Neural cell (in vitro differentiated cells): ENCODE measurements at regions not wholly inside any gene's neighbourhood (a gene's known extent, or its start where the extent isn't known, plus 50 kb on each side); places are given as distances from the start of the nearest gene placed in this dataset.
"Not testable (repeated sequence)": the region's sequence is repeated elsewhere in the genome, so short reads cannot be mapped to it uniquely, and the experiment has no call there.

ENCODE experiments used
- H2AFZ ChIP-seq: fragments of 200-600, 300-800 bp; sonication (generic), shearing (Covaris generic); 2 replicates; pipeline ENCODE4 v1.6.0; 2014; ENCODE audit warnings: low read depth, mild to moderate bottlenecking, antibody characterized with exemption, low read length, moderate library complexity
- H3F3A ChIP-seq: fragments of 200-600 bp; shearing (Covaris generic); 2 replicates; pipeline ENCODE4 v1.6.1; 2016; ENCODE audit warnings: mild to moderate bottlenecking, moderate library complexity, mixed read lengths, antibody characterized with exemption, low read length; ENCODE audit not compliant: insufficient read depth, poor library complexity, severe bottlenecking
- H3K27ac ChIP-seq: fragments of 200-600, 300-800 bp; sonication (generic), shearing (Covaris generic); 2 replicates; pipeline ENCODE4 v1.5.1; 2014; ENCODE audit warnings: mild to moderate bottlenecking, low read length, moderate library complexity
- H3K27me3 ChIP-seq: fragments of 300-800, 200-600 bp; sonication (generic), shearing (Covaris generic); 2 replicates; pipeline ENCODE4 v1.6.0; 2014; ENCODE audit warnings: mild to moderate bottlenecking, low read depth, low read length, moderate library complexity; ENCODE audit not compliant: insufficient read depth
- H3K36me3 ChIP-seq: fragments of 300-800, 200-600 bp; sonication (generic), shearing (Covaris generic); 2 replicates; pipeline ENCODE4 v1.5.1; 2014; ENCODE audit warnings: mild to moderate bottlenecking, antibody characterized with exemption, low read length, moderate library complexity; ENCODE audit not compliant: insufficient read depth
- H3K4me2 ChIP-seq: fragments of 300-800, 200-600 bp; sonication (generic), shearing (Covaris generic); 2 replicates; pipeline ENCODE4 v1.6.0; 2014; ENCODE audit warnings: mild to moderate bottlenecking, low read length
- H3K4me3 ChIP-seq: fragments of 300-800, 200-600 bp; sonication (generic), shearing (Covaris generic); 2 replicates; pipeline ENCODE4 v1.5.1; 2014; ENCODE audit warnings: mild to moderate bottlenecking, low read length, moderate library complexity
- H3K79me2 ChIP-seq: fragments of 200-600 bp; shearing (Covaris generic); replicated peaks from 2 replicates; pipeline ENCODE4 v1.6.0; 2014; ENCODE audit warnings: mild to moderate bottlenecking, low read length, moderate library complexity; ENCODE audit not compliant: insufficient read depth
- H3K9ac ChIP-seq: fragments of 300-800, 200-600 bp; sonication (generic), shearing (Covaris generic); 2 replicates; pipeline ENCODE4 v1.6.1; 2016; ENCODE audit warnings: mild to moderate bottlenecking, low read length, mixed read lengths
- H3K9me2 ChIP-seq: fragments of 200-600 bp; shearing (Covaris generic); 2 replicates; pipeline ENCODE4 v1.6.1; 2016; ENCODE audit warnings: mild to moderate bottlenecking, low read length, mixed read lengths; ENCODE audit not compliant: insufficient read depth
- H3K9me3 ChIP-seq: fragments of 200-600, 300-800 bp; sonication (generic), shearing (Covaris generic); 2 replicates; pipeline ENCODE4 v1.6.1; 2016; ENCODE audit warnings: mild to moderate bottlenecking, mixed run types, low read length, moderate library complexity, mixed read lengths
- H4K20me1 ChIP-seq: fragments of 200-600 bp; shearing (Covaris generic); 2 replicates; pipeline ENCODE4 v1.6.1; 2016; ENCODE audit warnings: mild to moderate bottlenecking, mixed run types; ENCODE audit not compliant: insufficient read depth
- EP300 ChIP-seq: fragments of 450-650 bp; conservative IDR thresholded peaks from 2 replicates; pipeline ENCODE4 v1.6.1; 2014; ENCODE audit warnings: antibody characterized with exemption, mild to moderate bottlenecking, moderate library complexity; ENCODE audit not compliant: poor library complexity, severe bottlenecking
- EZH2 ChIP-seq: fragments of 200-600, 300-800 bp; shearing (Covaris generic), sonication (generic); IDR thresholded peaks from 2 replicates; pipeline ENCODE4 v1.6.1; 2014; ENCODE audit warnings: antibody characterized with exemption, low read length, borderline replicate concordance, mild to moderate bottlenecking; ENCODE audit not compliant: insufficient read depth, poor library complexity, severe bottlenecking
- MXI1 ChIP-seq: fragments of 450-650 bp; conservative IDR thresholded peaks from 2 replicates; pipeline ENCODE4 v1.6.1; 2014; ENCODE audit warnings: antibody characterized with exemption, mild to moderate bottlenecking; ENCODE audit not compliant: poor library complexity, severe bottlenecking
- POLR2AphosphoS5 ChIP-seq: IDR thresholded peaks from 2 replicates; pipeline ENCODE4 v1.6.1; 2012
- RAD21 ChIP-seq: fragments of 450-650 bp; conservative IDR thresholded peaks from 2 replicates; pipeline ENCODE4 v1.6.1; 2014; ENCODE audit warnings: antibody characterized with exemption, mild to moderate bottlenecking, moderate library complexity
- REST ChIP-seq: IDR thresholded peaks from 2 replicates; pipeline ENCODE4 v1.6.1; 2012; ENCODE audit warnings: borderline replicate concordance
- SMC3 ChIP-seq: fragments of 450-650 bp; conservative IDR thresholded peaks from 2 replicates; pipeline ENCODE4 v1.6.1; 2014; ENCODE audit warnings: antibody characterized with exemption, mild to moderate bottlenecking, moderate library complexity; ENCODE audit not compliant: poor library complexity
- TAF1 ChIP-seq: IDR thresholded peaks from 2 replicates; pipeline ENCODE4 v1.6.1; 2012; ENCODE audit warnings: low read depth
- TF ChIP-seq, protein P1 (sequence below): fragments of 450-650 bp; IDR thresholded peaks from 2 replicates; pipeline ENCODE4 v1.5.1; 2014; ENCODE audit warnings: antibody characterized with exemption, mild to moderate bottlenecking, moderate library complexity; ENCODE audit not compliant: poor library complexity, severe bottlenecking

GRCh38 chr17:71648342-71648741, 472.5 kb upstream of the SOX9 start:
- H3K27ac ChIP-seq, H3K36me3 ChIP-seq, H3K9ac ChIP-seq, H4K20me1 ChIP-seq, H3K4me2 ChIP-seq, H3K79me2 ChIP-seq, H2AFZ ChIP-seq, H3F3A ChIP-seq, H3K9me3 ChIP-seq, H3K27me3 ChIP-seq, H3K9me2 ChIP-seq, H3K4me3 ChIP-seq: not testable (repeated sequence)

DNA sequence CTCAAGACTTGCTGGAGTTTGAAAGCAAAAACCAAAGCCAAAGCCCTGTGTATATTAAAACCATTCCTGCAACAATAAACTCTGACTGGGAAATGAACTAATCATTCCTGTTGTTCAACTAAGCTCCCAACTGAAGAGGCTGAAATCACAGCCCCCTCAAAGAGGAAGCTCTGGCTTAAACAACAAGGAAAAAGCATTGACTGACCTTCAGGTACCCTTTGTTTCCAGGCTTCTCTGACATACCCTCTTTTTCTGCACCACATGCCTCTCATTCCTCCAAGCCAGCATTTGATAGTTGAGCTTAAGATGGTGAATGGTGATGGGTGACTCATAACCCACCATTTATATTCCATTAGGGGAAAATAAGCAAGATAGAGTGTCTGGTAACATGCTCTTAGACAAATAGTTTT, 470.9 kb upstream of the SOX9 start:
- Histone ChIP-seq H3K27me3 (no peaks in the 10 kb centered on the region), H3K9me2 (no peaks in the 10 kb centered on the region), H3K4me3 (no peak overlapping the region), H3K9me3 (no peaks in the 10 kb centered on the region), H3K4me2 (no peak overlapping the region), H3F3A (no peaks in the 10 kb centered on the region), H3K79me2 (no peaks in the 10 kb centered on the region), H3K36me3 (no peaks in the 10 kb centered on the region), H3K27ac (no peak overlapping the region), H2AFZ (no peak overlapping the region), H3K9ac (no peak overlapping the region), H4K20me1 (no peaks in the 10 kb centered on the region)
- TF ChIP-seq, protein P1, sequence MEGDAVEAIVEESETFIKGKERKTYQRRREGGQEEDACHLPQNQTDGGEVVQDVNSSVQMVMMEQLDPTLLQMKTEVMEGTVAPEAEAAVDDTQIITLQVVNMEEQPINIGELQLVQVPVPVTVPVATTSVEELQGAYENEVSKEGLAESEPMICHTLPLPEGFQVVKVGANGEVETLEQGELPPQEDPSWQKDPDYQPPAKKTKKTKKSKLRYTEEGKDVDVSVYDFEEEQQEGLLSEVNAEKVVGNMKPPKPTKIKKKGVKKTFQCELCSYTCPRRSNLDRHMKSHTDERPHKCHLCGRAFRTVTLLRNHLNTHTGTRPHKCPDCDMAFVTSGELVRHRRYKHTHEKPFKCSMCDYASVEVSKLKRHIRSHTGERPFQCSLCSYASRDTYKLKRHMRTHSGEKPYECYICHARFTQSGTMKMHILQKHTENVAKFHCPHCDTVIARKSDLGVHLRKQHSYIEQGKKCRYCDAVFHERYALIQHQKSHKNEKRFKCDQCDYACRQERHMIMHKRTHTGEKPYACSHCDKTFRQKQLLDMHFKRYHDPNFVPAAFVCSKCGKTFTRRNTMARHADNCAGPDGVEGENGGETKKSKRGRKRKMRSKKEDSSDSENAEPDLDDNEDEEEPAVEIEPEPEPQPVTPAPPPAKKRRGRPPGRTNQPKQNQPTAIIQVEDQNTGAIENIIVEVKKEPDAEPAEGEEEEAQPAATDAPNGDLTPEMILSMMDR: no peak
- no peak for TF ChIP-seq RAD21
- no peak for TF ChIP-seq REST
- TF ChIP-seq MXI1: no peak
- TF ChIP-seq POLR2AphosphoS5: no peak
- no peak for TF ChIP-seq EZH2
- no peak for TF ChIP-seq SMC3
- TF ChIP-seq EP300: no peak
- no peak for TF ChIP-seq TAF1

DNA sequence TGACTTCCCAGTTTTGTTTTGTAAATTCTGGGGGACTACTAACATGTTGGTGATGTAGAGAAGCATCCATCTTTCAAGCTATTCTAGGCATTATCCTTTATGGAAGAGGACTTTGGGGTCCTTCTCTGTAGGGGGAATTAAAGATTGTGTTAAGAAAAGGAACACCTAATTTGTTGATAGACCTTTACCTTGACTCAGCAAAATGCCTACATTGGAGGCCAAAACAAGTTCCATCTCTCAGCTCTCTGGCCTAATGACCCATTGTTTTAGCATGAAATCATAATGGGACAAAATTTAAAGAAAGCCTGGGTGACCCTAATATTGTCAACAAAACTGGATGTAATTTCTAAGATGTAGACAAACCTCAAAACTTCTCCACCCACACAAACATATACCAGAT, 465.3 kb upstream of the SOX9 start:
- Histone ChIP-seq H4K20me1 (no peaks in the 10 kb centered on the region), H3K36me3 (no peaks in the 10 kb centered on the region), H3K4me2 (no peak overlapping the region), H2AFZ (no peak overlapping the region), H3K9ac (no peak overlapping the region), H3K27ac (no peak overlapping the region), H3K4me3 (no peak overlapping the region), H3K9me2 (no peaks in the 10 kb centered on the region), H3F3A (no peaks in the 10 kb centered on the region), H3K27me3 (no peaks in the 10 kb centered on the region), H3K79me2 (no peaks in the 10 kb centered on the region), H3K9me3 (no peaks in the 10 kb centered on the region)
- no peak for TF ChIP-seq SMC3
- TF ChIP-seq TAF1: no peak
- no peak for TF ChIP-seq MXI1
- TF ChIP-seq, protein P1: no peak
